ENCODE measurements at regions not wholly inside any gene's neighbourhood (a gene's known extent, or its start where the extent isn't known, plus 50 kb on each side); places are given as distances from the start of the nearest gene placed in this dataset.

GRCh38 chr15:29393443-29393842 lies 123.8 kb upstream of the NSMCE3 start:
- TF ChIP-seq, protein P1, sequence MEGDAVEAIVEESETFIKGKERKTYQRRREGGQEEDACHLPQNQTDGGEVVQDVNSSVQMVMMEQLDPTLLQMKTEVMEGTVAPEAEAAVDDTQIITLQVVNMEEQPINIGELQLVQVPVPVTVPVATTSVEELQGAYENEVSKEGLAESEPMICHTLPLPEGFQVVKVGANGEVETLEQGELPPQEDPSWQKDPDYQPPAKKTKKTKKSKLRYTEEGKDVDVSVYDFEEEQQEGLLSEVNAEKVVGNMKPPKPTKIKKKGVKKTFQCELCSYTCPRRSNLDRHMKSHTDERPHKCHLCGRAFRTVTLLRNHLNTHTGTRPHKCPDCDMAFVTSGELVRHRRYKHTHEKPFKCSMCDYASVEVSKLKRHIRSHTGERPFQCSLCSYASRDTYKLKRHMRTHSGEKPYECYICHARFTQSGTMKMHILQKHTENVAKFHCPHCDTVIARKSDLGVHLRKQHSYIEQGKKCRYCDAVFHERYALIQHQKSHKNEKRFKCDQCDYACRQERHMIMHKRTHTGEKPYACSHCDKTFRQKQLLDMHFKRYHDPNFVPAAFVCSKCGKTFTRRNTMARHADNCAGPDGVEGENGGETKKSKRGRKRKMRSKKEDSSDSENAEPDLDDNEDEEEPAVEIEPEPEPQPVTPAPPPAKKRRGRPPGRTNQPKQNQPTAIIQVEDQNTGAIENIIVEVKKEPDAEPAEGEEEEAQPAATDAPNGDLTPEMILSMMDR (IDR thresholded peaks at IDR 0.05), result no peak
- no peaks in the 10 kb centered on the region for H3K36me3 ChIP-seq
- no peaks in the 10 kb centered on the region for H3K4me1 ChIP-seq
- no peak overlapping the region for H3K27ac ChIP-seq
- H3K9me3 ChIP-seq, result peaks cover 0 to 13% (median under 1%) of the 10 kb centered on the region in 4 donors
- no peak overlapping the region for H3K4me3 ChIP-seq
- H3K27me3 ChIP-seq, result no peaks in the 10 kb centered on the region
- no peak for DNase-seq
- 76 to 96% (median 87%) methylated on average over 2 of the region's 2 CpGs for WGBS, 5 donors
- intact Hi-C loops (cut with DNase I; ENCODE audit: low total_unique reads), result no loop called here

DNA sequence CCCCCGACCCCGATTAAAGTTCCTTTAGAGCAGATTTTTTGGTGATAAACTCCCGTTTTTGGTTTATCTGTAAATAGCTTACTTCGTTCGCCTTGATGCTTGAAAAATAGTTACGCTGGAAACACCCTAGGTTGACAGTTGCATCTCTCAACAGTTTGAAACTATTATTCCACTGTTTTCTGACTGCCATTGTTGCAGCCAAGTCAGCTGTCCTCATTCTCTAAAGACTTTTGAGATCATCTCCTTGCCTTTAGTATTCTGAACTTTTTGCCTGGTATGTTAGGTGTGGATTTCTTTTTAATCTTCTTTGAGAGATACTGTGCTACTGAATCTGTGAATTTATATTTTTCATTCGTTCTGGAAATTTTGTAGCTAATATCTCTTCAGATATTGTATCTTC lies 122.7 kb upstream of the NSMCE3 start:
- 75 to 89% (median 86%) methylated on average over 7 of the region's 7 CpGs for WGBS, 5 donors
- H3K4me3 ChIP-seq, result no peak overlapping the region
- intact Hi-C loops (cut with DNase I; ENCODE audit: low total_unique reads), result no loop called here
- H3K27ac ChIP-seq, result no peak overlapping the region
- H3K27me3 ChIP-seq, result no peaks in the 10 kb centered on the region
- DNase-seq, result no peak
- no peaks in the 10 kb centered on the region for H3K36me3 ChIP-seq
- TF ChIP-seq POLR2A (IDR thresholded peaks at IDR 0.05) (no peak), EP300 (IDR thresholded peaks at IDR 0.05) (no peak), POLR2AphosphoS5 (IDR thresholded peaks at IDR 0.05) (no peak)
- TF ChIP-seq, protein P1 (IDR thresholded peaks at IDR 0.05), result no peak
- no peaks in the 10 kb centered on the region for H3K4me1 ChIP-seq
- peaks cover 0 to 13% (median 2%) of the 10 kb centered on the region in 4 donors for H3K9me3 ChIP-seq

DNA sequence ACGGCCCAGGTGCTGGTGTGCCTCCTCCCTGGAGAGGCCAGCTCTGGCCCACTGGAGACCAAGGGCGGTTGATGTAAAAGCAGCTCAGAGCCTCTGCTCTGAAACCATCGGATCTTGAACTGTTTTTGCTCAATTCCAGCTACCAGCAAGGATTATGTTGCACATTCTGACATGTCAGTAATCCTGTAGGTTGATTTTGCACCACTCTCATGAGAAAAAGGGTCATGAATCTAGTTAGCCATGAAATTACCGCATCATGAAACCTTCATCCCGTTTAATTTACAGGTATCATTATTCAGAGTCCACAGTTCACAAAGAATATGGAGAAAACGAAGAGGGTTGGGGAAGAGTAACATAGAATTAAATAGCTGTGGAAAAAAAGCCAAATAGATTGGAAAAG lies 120.4 kb upstream of the NSMCE3 start:
- TF ChIP-seq POLR2A (IDR thresholded peaks at IDR 0.05) (no peak), POLR2AphosphoS5 (IDR thresholded peaks at IDR 0.05) (no peak), EP300 (IDR thresholded peaks at IDR 0.05) (no peak)
- TF ChIP-seq, protein P1 (IDR thresholded peaks at IDR 0.05), result no peak
- Histone ChIP-seq H3K4me3 (no peak overlapping the region), H3K27ac (no peak overlapping the region), H3K27me3 (no peaks in the 10 kb centered on the region), H3K9me3 (peaks cover 0 to 13% (median 4%) of the 10 kb centered on the region in 4 donors), H3K36me3 (no peaks in the 10 kb centered on the region), H3K4me1 (no peaks in the 10 kb centered on the region)
- 56 to 74% (median 67%) methylated on average over 6 of the region's 6 CpGs for WGBS, 5 donors
- no peak for DNase-seq
- intact Hi-C loops (cut with DNase I; ENCODE audit: low total_unique reads), result no loop called here

- 86 to 92% (median 88%) methylated on average over 6 of the region's 6 CpGs for whole genome bisulfite sequencing, 5 donors
- H3K9me3 ChIP-seq, result peaks cover 0 to 9% (median 0%) of the 10 kb centered on the region in 4 donors
- H3K4me1 ChIP-seq, result no peaks in the 10 kb centered on the region
- H3K27ac ChIP-seq, result no peak overlapping the region
- no peak overlapping the region for H3K4me3 ChIP-seq
- H3K27me3 ChIP-seq, result no peaks in the 10 kb centered on the region
- DNase-seq, result no peak
- intact Hi-C loops (cut with DNase I; ENCODE audit: low total_unique reads), result no loop called here
- TF ChIP-seq EP300 (IDR thresholded peaks at IDR 0.05) (no peak), POLR2A (IDR thresholded peaks at IDR 0.05) (no peak), POLR2AphosphoS5 (IDR thresholded peaks at IDR 0.05) (no peak)
- TF ChIP-seq, protein P1 (IDR thresholded peaks at IDR 0.05), result no peak
- H3K36me3 ChIP-seq, result no peaks in the 10 kb centered on the region
Observed at GRCh38 chr15:29386523-29386922, 116.9 kb upstream of the NSMCE3 start.

Measured in stomach (tissue), 8 donors.